ENCODE measurements at regions not wholly inside any gene's neighbourhood (a gene's known extent, or its start where the extent isn't known, plus 50 kb on each side); places are given as distances from the start of the nearest gene placed in this dataset.

DNA sequence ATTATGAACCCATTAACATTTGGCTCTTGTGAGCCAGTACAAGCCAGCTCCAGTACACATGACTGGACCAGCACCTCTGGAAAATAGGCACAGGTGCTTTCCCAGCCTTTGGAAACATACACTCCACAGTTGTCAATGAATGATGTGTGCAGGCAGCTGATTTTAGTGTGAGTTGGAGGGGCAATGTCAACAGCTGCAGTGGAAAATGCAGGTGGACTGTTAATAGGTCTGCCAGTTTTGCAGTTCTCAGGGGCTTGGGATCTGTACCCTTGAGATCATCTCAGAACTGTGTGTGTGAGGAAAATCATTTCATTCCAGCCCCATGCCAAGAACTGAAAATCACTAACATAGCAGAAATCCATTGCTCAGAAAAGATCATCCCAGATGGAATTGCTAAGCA, 81.7 kb upstream of the CHRDL1 start:
- TF ChIP-seq CTCF (IDR thresholded peaks at IDR 0.05) (no peak), POLR2A (IDR thresholded peaks at IDR 0.05) (no peak)

All from right lobe of liver (tissue), 4 donors.